GM12878 (cell line): ENCODE measurements at regions not wholly inside any gene's neighbourhood (a gene's known extent, or its start where the extent isn't known, plus 50 kb on each side); places are given as distances from the start of the nearest gene placed in this dataset.

Experiments used
- BHLHE40 ChIP-seq, 2 experiments: fragments of 450-650 bp in 1 of 2; IDR thresholded peaks; 2 replicates each; pipeline ENCODE4 v1.6.1; 2011 to 2017; ENCODE audit warnings: low read depth in 2 of 2, borderline replicate concordance in 1 of 2, improper control_type of control experiment in 1 of 2, low read length in 1 of 2, mild to moderate bottlenecking in 1 of 2
- CBX3 ChIP-seq: fragments of 200-600 bp; sonication (generic); IDR thresholded peaks from 2 replicates; pipeline ENCODE4 v1.6.1; 2016; ENCODE audit warnings: low read depth, borderline replicate concordance
- CUX1 ChIP-seq: IDR thresholded peaks from 2 replicates; pipeline ENCODE4 v1.6.1; 2012; ENCODE audit warnings: improper control_type of control experiment, low read depth, low read length; ENCODE audit not compliant: insufficient replicate concordance
- IRF4 ChIP-seq: IDR thresholded peaks from 2 replicates; pipeline ENCODE4 v1.6.1; 2011; ENCODE audit warnings: low read depth, low read length
- RUNX3 ChIP-seq: IDR thresholded peaks from 2 replicates; pipeline ENCODE4 v1.6.1; 2012; ENCODE audit warnings: low read length, inconsistent platforms
- STAT3 ChIP-seq: IDR thresholded peaks from 2 replicates; pipeline ENCODE4 v1.6.1; 2011; ENCODE audit warnings: low read depth, low read length, improper control_type of control experiment
- ZBTB11 ChIP-seq: fragments of 450-650 bp; formaldehyde crosslinking; IDR thresholded peaks from 2 replicates; pipeline ENCODE4 v1.5.0; 2022; ENCODE audit warnings: mild to moderate bottlenecking, missing genetic modification characterization

GRCh38 chr3:135622215-135622614 is 343.3 kb upstream of the PPP2R3A start (continued):
- TF ChIP-seq CUX1 (no peak), ZBTB11 (CRISPR knock-in tag) (no peak), STAT3 (no peak), IRF4 (no peak), BHLHE40 (IDR thresholded peaks at IDR 0.05; ENCODE audit: borderline replicate concordance in 1 of 2, low read depth in 2 of 2, low read length in 1 of 2) (no peak), RUNX3 (no peak), CBX3 (no peak)
- TF ChIP-seq, all 136 proteins: peak for 0
